ENCODE measurements at regions not wholly inside any gene's neighbourhood (a gene's known extent, or its start where the extent isn't known, plus 50 kb on each side); places are given as distances from the start of the nearest gene placed in this dataset.

- no peak for DNase-seq (ENCODE audit: extremely low read depth, low read depth)
- TF ChIP-seq CTCF (IDR thresholded peaks at IDR 0.05; ENCODE audit: low read depth, low read length): no peak
Measured at GRCh38 chr2:123086613-123087385, 938.3 kb upstream of the CNTNAP5 start.

- no peak for TF ChIP-seq CTCF (IDR thresholded peaks at IDR 0.05; ENCODE audit: low read depth, low read length)
- DNase-seq (ENCODE audit: extremely low read depth, low read depth): no peak
Measured at GRCh38 chr2:123091471-123091870, 933.6 kb upstream of the CNTNAP5 start.

DNA sequence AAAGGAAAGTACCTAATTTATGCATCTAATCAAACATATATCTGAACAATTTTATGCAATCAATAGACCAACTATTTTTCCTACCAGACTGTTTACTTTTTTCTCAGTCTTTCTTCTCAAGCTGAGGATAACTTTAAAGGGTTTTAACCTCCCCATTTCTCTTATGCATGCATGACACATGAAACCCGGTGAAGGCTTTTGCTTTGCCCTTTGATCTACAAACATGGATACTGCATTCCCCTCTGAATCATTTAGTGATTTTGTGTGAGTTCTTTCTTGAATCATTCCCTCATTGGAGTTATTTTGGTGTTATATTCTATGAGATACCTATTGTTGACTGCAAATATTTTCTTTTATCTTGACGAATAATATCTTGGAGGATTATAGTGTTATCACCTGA is 931.9 kb upstream of the CNTNAP5 start:
- DNase-seq (ENCODE audit: extremely low read depth, low read depth): no peak

GRCh38 chr2:123095219-123095835 is 929.8 kb upstream of the CNTNAP5 start:
- DNase-seq (ENCODE audit: extremely low read depth, low read depth): no peak
- no peak for TF ChIP-seq CTCF (IDR thresholded peaks at IDR 0.05; ENCODE audit: low read depth, low read length)

More for the DNA sequence above, 931.9 kb upstream of the CNTNAP5 start:
- no peak for TF ChIP-seq CTCF (IDR thresholded peaks at IDR 0.05; ENCODE audit: low read depth, low read length)

DNA sequence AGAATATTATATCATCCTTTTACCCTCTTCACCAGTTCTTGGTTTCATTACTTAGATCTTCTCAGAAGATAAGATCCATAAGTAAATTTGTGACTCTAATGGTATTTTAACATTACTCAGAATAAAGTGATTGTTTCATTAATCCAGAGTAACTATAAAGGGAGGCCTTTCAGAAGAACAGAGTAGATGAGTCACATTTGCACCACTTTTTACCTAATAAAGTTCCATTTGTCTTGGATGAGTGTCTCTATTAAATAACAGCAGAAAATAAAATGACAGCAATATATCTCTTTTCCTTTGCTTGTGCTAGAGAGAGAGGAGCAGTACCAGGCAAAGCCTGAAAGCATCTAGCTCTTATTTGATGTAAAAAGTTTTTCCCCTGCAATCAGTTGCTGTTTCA is 926.5 kb upstream of the CNTNAP5 start:
- DNase-seq (ENCODE audit: extremely low read depth, low read depth): no peak
- no peak for TF ChIP-seq CTCF (IDR thresholded peaks at IDR 0.05; ENCODE audit: low read depth, low read length)

- DNase-seq (ENCODE audit: extremely low read depth, low read depth): no peak
- TF ChIP-seq CTCF (IDR thresholded peaks at IDR 0.05; ENCODE audit: low read depth, low read length): no peak
Measured at GRCh38 chr2:123101434-123101833, 923.7 kb upstream of the CNTNAP5 start.

GRCh38 chr2:123103902-123104301 is 921.2 kb upstream of the CNTNAP5 start:
- no peak for TF ChIP-seq CTCF (IDR thresholded peaks at IDR 0.05; ENCODE audit: low read depth, low read length)
- DNase-seq (ENCODE audit: extremely low read depth, low read depth): no peak
